22Rv1 (cell line): ENCODE measurements at regions not wholly inside any gene's neighbourhood (a gene's known extent, or its start where the extent isn't known, plus 50 kb on each side); places are given as distances from the start of the nearest gene placed in this dataset.

ENCODE experiments used
- H3K27ac ChIP-seq: fragments of 450-650 bp; 2 replicates; pipeline ENCODE4 v1.5.1; 2017
- ZFX ChIP-seq: fragments of 450-650 bp; IDR thresholded peaks from 2 replicates; pipeline ENCODE4 v1.6.1; 2017; ENCODE audit warnings: antibody characterized with exemption, borderline replicate concordance
- TF ChIP-seq, protein P1 (sequence below): fragments of 450-650 bp; IDR thresholded peaks from 2 replicates; pipeline ENCODE4 v1.5.1; 2017; ENCODE audit warnings: mild to moderate bottlenecking

DNA sequence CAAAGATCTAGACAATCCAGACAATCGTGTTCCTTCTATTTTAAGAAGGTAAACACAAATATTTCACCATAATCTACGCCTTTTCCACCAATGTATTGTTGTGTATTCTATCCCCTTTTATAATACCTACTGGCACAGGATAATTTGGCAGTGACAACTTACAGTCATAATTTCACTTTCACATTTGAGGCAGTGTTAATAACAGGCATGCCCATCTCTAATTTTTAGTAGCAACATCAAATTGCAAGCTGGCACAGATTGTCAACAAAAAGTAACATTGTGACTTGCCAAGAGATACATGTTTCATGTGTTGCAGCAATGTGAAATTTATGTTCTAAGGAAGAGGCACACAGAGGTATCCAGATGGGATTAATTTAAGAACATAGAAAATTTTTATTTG, 912.5 kb upstream of the PABPC4L start:
- TF ChIP-seq ZFX, result no peak
- H3K27ac ChIP-seq, result no peak overlapping the region

DNA sequence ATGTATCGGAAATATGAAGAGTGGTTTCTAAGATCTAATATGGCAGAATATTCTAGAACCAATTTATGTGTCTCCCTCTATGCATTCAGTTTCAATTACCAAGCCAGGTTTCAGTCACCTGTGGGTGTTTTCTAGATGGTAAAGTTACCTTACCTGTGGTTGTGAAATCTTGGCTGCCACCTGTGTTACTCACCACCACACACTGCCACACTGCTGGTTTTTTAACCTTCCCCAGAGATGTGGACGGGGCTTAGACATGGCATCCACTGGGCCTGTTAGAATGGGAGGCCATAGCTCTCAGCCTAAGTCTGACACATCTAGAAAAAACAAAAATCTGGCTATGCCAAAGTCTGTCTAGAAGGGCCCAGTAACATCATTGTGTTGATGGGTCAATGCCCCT, 896.5 kb upstream of the PABPC4L start:
- no peak overlapping the region for H3K27ac ChIP-seq
- no peak for TF ChIP-seq ZFX
- TF ChIP-seq, protein P1, sequence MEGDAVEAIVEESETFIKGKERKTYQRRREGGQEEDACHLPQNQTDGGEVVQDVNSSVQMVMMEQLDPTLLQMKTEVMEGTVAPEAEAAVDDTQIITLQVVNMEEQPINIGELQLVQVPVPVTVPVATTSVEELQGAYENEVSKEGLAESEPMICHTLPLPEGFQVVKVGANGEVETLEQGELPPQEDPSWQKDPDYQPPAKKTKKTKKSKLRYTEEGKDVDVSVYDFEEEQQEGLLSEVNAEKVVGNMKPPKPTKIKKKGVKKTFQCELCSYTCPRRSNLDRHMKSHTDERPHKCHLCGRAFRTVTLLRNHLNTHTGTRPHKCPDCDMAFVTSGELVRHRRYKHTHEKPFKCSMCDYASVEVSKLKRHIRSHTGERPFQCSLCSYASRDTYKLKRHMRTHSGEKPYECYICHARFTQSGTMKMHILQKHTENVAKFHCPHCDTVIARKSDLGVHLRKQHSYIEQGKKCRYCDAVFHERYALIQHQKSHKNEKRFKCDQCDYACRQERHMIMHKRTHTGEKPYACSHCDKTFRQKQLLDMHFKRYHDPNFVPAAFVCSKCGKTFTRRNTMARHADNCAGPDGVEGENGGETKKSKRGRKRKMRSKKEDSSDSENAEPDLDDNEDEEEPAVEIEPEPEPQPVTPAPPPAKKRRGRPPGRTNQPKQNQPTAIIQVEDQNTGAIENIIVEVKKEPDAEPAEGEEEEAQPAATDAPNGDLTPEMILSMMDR, result no peak

DNA sequence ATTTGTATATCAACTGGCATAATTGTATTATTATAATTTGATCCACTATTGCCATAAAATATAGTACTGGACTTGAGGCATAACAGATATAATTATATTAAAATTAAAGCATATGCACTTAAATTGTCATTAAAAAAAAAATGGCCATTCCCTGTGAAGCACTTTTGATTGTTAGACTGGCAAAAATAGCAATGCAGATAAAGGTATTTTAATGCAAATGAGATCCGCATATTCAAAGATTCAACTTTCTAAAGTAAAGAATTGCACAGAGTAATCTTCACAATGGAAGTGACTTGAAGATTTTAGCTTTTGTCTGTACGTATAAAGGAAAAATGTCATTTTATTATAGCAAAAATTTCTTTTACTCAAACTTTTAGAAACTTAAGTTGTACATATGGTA, 871.8 kb upstream of the PABPC4L start:
- TF ChIP-seq, protein P1, result no peak
- TF ChIP-seq ZFX, result no peak
- no peak overlapping the region for H3K27ac ChIP-seq

DNA sequence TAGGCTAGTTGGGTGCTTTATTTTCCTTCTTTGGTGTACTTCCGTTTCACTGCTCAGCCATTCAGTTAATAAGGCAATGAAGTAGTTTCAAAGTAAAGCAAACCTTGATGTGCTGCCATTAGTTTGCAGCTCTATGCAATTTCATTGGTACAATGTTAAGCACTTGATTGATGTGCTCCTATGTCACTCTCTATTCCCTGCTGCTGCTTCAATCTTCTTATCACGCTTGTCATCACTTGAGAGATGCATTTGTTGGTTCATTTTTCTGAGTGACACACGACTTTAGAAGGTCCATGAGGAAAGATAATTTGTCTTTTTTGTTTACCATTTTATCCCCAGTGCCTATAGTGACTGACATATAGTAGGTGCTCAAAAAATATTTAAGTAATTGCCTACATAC, 871.0 kb upstream of the PABPC4L start:
- no peak overlapping the region for H3K27ac ChIP-seq
- TF ChIP-seq ZFX, result no peak
- TF ChIP-seq, protein P1, result no peak

DNA sequence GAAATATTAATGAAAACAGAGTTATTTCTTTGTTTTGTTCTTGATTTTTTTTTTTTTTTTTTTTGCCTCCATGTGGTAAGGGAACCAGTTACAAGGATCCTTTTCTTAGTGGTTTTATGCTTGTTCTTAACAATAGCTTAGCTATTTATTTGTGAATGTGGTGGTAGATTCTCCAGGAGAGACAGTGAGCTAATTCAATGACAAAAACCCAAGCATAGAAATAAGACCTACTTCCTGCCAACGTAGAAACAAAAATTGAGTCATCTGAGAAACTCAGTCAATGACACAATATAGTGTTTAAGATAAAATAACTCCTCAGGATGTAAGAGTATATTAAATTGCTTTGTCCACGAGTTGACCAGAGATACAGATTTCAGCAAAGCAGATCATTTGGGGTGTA, 863.8 kb upstream of the PABPC4L start:
- no peak for TF ChIP-seq ZFX
- TF ChIP-seq, protein P1, result no peak

DNA sequence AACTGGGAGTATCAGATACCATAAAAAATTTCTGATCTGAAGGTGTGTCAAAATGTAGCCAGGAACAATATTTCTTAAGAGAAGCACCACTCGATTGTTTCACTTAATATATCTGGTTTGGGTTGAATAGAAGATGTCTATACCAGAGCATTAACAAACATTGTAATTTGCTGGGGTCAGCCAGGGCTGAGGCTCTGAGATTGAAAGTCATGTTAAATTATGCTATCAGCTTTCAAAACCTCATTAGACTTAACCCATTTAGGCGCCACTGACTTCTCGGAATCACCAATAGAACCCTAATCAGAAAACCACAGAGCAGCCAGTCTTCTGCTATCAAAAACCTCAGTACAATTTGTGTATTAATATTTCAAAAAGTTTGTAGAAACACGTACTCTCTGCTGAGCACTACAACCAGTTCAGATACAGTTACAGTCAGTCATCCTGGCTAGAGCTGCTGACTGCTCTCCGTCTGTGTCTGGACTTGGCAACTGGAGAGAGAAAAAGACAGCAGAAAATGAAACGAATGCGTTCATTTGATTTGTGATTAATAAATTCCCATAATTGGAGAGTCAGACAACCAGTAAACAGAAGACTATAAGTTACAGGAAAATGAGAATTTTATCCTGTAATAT, 848.6 kb upstream of the PABPC4L start:
- no peak for TF ChIP-seq ZFX
- TF ChIP-seq, protein P1, result no peak

More for the DNA sequence above, 863.8 kb upstream of the PABPC4L start:
- H3K27ac ChIP-seq, result no peak overlapping the region

DNA sequence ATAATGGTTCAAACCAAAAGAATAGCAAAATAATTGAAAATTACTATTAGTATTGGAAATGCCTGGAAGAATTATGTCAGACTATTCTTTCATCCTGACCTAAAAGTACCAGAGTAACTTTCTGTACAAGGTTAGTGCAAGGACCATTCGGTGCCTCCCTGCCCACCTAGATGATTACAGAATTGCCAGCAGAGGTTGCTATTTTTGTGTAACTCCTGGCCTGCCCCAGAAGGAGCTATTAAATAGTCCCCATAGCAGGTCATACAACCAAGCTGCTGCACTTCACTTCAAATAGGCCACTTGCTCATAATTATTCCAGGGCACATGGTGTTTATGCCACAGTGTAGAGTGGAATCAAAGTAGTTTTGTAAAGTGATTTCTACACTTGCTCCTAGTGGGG, 831.1 kb upstream of the PABPC4L start:
- TF ChIP-seq ZFX, result no peak
- TF ChIP-seq, protein P1, result no peak
- H3K27ac ChIP-seq, result no peak overlapping the region

More for the DNA sequence above, 848.6 kb upstream of the PABPC4L start:
- H3K27ac ChIP-seq, result no peak overlapping the region

DNA sequence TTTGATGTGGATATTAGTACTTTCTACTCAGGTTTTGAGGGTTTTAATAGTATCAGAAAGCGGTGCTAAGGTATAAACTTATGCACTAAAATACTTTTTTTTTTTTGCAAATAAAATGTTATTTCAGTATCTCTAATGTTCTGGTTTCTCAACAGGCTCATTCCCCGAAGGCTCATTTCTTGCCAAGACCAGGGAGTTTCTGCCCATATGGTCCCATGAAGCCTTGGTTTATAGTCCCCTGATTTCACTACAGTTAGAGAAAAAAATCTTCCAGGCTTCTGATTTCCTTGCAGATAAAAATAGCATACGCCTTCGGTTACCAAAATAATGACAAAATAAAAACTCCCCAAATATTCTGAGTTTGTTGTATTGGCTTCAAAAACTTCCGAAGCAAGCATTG, 814.2 kb upstream of the PABPC4L start:
- no peak overlapping the region for H3K27ac ChIP-seq
- TF ChIP-seq, protein P1, result no peak
- no peak for TF ChIP-seq ZFX
